ENCODE measurements at regions not wholly inside any gene's neighbourhood (a gene's known extent, or its start where the extent isn't known, plus 50 kb on each side); places are given as distances from the start of the nearest gene placed in this dataset.

DNA sequence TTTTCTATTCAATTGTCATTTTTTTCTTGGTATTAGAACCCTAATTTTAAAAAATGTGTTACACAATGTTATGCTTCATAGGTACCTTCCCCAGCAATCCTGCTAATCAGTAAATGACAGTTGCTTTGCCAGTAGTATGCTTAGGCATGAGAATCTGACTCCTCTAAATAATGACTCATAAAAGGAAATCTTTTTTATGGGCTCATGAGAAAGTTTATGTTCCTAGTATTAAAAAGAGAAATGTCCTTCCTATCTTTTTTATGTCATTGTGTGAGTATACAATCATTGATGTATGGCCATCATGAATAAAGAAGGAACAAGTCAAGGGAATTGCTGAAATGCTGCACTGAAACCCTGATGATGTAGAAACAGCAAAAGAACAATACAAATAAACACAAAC is 1237.7 kb upstream of the PCDH20 start:
- no peak for DNase-seq
- in situ Hi-C loops (cut with MboI; ENCODE audit: low pct_unique_long_range_greater_than_20kb, low sequenced_read_pairs): no loop called here

DNA sequence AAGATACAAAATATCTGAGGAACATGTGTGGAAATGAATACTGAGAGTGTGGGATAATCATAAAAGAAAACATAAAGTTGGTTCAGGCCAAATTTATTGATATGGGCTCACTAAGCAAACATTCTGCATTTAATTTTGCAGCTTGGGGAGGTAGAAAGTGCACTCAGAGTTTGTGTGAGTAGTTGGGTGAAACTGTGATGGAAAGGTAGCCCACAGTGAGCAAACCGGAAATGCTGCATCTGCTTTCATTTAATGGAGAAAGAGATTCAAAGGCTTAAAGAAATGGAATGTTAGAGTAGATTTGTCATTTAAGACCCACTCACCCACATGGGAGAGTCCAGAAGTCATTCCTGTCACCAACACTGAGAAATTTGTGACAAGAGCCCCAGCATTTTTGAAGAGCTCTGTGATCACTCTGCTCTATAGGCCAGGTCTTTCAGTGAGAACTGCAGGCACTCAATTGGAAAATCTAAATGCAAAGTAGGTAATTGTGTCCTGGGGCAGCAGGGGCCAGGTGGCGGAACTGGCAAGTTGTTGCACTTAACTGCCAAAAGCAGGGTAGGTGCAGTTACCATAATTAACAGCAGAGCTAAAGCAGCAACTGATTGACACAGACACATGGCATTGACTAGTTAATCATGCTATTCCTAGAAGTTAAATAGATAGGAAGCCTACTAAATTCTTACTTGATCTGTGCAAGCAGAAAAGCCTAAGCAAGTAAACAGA is 1228.3 kb upstream of the PCDH20 start:
- in situ Hi-C loops (cut with MboI; ENCODE audit: low pct_unique_long_range_greater_than_20kb, low sequenced_read_pairs): no loop called here
- no peak for DNase-seq

DNA sequence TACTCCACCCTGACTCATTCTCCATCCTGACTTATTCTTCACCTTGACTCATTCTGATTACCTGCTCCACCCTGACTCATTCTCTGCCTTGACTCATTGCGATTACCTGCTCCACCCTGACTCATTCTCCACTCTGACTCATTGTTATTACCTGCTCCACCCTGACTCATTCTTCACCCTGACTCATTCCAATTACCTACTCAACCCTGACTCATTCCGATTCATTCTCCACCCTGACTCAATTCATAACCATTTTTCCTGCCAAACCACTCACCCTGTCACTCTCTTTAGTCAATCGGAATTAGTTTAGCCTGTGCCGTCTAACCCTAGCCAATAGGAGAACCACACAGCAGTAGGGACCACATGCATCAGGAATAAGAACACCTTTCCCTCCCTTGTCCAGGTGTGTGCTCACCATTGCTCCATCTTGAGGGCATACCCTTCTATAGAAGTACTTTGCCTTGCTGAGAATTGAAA is 1227.4 kb upstream of the PCDH20 start:
- in situ Hi-C loops (cut with MboI; ENCODE audit: low pct_unique_long_range_greater_than_20kb, low sequenced_read_pairs): no loop called here
- DNase-seq: no peak

DNA sequence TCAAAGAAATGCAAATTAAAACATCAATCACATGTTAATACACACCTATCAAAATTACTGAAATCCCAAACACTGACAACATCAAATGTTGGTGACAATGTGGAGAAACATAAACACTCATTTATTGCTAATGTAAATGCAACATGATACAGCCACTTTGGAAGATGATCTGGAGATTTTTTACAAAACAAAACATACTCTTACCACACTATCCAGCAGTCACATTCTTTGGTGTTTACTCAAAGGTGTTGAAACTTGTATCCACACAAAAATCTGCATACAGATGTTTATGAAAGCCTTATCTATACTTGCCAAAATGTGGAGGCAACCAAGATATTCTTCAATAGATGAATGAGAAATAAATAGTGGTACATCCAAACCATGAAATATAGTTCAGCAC is 1219.5 kb upstream of the PCDH20 start:
- no peak for DNase-seq
- in situ Hi-C loops (cut with MboI; ENCODE audit: low pct_unique_long_range_greater_than_20kb, low sequenced_read_pairs): no loop called here

DNA sequence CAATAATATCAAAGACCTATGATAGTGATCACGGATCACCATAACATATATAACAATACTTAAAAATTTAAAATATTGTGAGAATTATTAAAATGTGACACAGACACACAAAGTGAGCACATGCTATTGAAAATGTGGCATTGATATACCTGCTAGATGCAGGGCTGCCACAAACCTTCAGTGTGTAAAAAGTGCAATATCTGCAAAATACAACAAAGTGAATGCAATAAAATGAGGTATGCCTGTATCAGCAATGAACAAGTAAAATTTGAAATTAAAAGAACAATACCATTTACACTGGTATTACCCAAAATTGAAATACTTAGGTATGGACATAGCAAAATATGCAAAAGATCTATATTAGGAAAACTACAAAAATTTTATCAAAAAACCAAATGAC is 1217.8 kb upstream of the PCDH20 start:
- DNase-seq: no peak
- in situ Hi-C loops (cut with MboI; ENCODE audit: low pct_unique_long_range_greater_than_20kb, low sequenced_read_pairs): no loop called here

DNA sequence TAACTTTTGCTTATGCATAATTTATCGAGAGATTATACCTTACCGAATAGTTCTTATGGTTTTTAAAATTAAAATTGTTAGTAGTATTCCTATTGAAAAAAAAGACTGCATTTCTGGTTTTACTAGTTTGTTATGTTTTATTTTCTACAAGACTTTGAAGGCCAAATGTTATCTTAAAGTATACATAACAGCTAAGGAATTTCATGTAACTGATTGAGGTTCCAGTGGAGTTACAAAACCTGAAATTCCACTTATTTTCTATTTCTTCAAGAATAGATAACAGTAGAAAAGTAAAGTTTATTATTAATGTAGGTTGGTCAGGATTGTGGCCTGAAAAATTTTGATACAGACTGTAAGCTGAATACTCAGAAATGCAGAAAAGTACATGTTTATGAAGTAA is 1216.0 kb upstream of the PCDH20 start:
- in situ Hi-C loops (cut with MboI; ENCODE audit: low pct_unique_long_range_greater_than_20kb, low sequenced_read_pairs): no loop called here

DNA sequence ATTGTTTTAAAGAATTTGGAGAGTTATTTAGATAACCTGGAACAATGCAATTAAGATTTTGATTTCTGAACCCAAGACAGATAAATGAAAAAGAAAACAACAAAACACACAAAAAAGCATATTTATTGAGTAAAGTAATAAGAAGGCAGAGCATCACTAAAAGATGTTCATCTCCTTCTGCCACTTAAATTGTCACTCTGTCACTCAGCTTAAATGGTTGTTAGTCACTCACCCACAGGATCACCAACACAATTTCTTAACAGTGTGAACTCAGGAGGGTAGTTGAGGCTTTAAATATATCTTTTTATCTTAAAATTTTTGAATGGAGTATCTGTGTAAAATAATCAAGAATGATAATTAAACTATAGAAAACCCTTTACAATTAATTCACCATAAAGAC is 1215.5 kb upstream of the PCDH20 start:
- in situ Hi-C loops (cut with MboI; ENCODE audit: low pct_unique_long_range_greater_than_20kb, low sequenced_read_pairs): no loop called here

More for the DNA sequence above, 1216.0 kb upstream of the PCDH20 start:
- no peak for DNase-seq

DNA sequence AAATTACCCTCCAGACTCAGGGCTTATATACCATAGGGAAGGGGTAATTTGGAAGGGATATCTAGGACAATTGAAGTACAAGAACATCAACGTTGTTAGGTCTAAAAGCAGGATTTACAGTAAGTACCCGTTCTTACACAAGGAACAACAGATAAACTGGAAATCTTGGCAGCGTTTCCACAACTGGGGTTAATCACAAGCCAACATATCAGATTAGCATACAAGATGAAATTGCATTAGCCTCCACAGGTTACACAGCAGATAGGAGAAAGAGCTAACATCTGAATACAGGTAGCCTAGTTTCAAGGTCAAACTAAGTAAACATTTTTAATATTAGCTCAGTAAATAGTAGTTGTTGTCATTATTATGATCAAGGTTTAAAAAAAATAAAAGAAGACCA is 1214.0 kb upstream of the PCDH20 start:
- in situ Hi-C loops (cut with MboI; ENCODE audit: low pct_unique_long_range_greater_than_20kb, low sequenced_read_pairs): no loop called here
- no peak for DNase-seq

More for the DNA sequence above, 1215.5 kb upstream of the PCDH20 start:
- no peak for DNase-seq

DNA sequence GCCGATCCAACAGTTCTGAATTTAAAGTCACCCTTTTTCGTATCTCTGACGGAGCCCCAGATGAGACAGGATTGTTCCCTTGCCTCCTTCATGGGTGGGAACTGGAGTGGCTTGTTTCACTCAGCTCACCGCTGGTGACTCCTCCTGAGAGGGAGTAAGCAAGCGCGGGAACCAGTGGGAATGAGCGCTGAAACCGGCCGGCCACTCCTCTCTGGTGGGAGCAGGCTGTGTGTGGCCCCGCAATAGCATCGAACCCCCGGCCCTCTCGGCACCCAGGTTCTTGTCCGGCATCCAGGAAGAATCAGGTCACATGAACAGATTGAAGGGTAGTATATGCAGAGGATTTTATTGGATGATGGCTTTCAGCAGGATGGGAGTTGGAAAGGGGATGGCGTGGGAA is 1211.6 kb upstream of the PCDH20 start:
- in situ Hi-C loops (cut with MboI; ENCODE audit: low pct_unique_long_range_greater_than_20kb, low sequenced_read_pairs): no loop called here
- DNase-seq: no peak

DNA sequence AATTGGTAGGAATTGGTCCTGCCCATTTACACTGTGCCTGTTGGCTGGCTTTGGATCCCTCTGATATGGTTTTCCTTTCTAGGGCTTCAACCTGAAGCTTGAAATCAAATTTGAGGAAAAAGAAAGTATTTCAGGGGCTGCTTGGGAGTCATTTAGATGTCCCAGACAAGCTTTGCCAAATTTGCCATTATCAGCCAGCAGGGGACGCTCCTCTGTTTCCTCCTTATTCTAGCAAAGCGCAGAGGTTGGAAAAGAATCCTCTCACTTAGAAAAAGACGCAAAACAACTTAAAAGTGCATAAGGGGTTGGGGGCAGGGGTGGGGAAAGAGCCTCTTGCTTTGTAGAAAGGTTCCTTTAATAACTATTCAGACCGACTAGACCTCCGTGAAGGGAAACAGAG is 1211.1 kb upstream of the PCDH20 start:
- DNase-seq: peak; percentile 1
- in situ Hi-C loops (cut with MboI; ENCODE audit: low pct_unique_long_range_greater_than_20kb, low sequenced_read_pairs): no loop called here

DNA sequence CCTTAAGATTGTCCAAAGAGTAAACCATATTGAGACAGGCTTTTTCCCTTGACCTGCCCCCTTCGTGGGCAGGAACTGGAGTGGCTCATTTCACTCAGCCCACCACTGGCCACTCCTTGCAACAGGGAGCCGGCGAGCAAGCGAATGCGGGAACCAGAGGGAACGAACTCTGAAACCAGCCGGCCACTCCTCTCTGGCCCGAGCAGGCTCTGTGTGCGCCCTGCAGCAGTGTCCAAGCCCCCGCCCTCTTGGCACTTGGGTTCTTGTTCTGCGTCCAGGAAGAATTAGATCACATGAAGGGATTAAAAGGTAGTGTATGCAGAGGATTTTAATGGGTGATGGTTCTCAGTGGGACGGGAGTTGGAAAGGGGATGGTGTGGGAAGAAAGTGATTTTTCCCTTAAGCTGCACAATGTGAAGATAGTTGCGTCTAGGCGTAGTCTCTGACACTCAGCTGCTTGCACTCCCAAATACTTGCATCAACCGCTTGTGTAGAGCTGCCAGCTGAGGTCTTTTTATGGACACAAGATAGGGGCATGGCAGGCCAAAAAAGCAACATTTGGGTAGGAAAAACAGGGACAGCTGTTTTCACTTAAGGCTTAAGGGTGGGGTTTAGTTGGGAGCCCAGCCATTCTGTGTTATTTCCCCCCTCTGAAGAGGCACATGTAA is 1209.7 kb upstream of the PCDH20 start:
- no peak for DNase-seq
- in situ Hi-C loops (cut with MboI; ENCODE audit: low pct_unique_long_range_greater_than_20kb, low sequenced_read_pairs): no loop called here

DNA sequence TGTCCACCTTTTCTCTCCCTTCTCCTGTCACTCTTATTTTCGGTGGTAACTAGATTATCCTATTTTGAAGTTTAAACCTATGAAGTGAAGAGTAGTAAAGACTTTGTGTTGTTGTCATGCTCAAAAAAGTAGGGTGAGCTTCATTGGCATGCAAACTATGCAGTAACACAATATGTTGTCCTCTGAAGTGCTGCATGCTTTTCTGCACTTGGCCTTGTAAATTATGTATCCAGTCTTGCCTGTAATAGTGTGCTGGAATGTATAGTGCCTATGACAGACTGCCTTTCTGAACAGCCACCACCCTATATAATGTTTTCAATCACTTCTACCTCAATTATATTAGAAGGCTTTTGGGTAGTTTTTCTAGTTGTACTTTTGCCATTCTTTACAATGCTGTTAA is 1198.2 kb upstream of the PCDH20 start:
- in situ Hi-C loops (cut with MboI; ENCODE audit: low pct_unique_long_range_greater_than_20kb, low sequenced_read_pairs): no loop called here
- DNase-seq: no peak

DNA sequence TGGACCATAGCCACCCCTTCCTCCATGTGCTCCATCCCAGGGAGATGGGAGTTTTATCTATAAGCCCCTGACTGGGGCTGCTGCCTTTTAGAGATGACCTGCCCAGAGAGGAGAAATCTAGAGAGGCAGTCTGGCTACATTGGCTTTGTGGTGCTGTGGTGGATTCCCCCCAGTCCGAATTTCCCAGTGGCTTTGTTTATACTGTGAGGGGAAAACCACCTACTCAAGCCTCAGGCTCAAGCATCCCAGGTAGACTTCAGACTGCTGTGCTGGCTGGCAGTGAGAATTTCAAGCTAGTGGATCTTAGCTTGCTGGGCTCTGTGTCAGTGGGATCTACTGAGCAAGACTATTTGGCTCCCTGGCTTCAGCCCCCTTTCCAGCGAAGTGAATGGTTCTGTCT is 1195.7 kb upstream of the PCDH20 start:
- in situ Hi-C loops (cut with MboI; ENCODE audit: low pct_unique_long_range_greater_than_20kb, low sequenced_read_pairs): no loop called here
- DNase-seq: no peak

DNA sequence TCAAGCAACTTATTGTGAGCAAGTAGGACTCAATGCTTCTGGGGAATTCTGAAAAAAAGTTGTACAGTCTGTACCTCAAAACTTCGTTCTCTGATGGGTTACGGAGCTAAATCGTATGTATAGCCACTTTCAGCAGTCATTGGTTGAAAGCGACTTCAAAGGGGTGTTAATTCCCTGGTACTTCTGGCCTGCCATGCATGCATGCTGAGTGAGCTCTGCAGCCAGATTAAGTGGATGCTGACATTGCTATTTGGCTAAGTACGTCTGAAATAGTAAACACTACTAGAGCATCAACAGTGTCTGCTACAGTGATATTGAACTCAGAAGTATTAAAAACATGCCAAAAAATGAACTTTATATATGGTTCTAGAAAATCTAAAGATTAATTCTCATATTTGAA is 1183.1 kb upstream of the PCDH20 start:
- in situ Hi-C loops (cut with MboI; ENCODE audit: low pct_unique_long_range_greater_than_20kb, low sequenced_read_pairs): no loop called here
- no peak for DNase-seq

DNA sequence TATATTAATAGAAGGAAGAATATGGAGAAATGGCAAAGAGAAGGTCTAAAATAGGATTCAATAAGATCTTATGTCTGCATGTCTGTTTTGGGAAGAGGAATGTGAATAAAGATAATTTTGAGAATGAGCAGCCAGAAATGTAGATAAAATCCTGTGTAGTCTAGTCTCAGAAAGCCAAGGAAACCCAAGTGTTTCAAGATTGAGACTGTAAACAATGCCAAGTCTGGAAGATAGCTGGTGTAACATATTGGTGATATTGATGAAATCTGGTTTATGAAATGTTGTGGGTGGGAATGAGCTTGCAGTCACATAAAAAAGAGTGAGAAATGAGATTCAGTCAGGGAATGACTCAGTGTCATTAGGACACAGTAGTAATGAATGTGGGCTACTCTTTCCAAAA is 1180.3 kb upstream of the PCDH20 start:
- in situ Hi-C loops (cut with MboI; ENCODE audit: low pct_unique_long_range_greater_than_20kb, low sequenced_read_pairs): no loop called here
- no peak for DNase-seq

DNA sequence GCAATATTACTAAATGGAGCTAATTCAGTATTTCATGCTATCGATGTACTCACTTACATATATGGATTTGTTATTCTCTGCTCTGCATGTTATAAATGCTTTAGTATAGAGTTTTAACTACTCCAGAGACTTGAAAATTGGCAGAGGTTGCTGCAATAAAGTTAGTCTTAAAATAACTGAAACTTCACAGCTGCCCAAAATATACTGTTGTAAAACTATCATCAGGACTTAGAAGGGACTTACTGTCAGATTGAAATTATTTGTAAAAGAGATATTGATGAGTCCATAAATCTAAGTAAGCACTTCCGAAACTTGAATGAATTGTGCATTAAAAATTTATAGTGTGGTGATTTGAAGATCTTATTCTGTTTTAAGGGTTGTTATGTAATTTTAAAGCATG is 1178.2 kb upstream of the PCDH20 start:
- in situ Hi-C loops (cut with MboI; ENCODE audit: low pct_unique_long_range_greater_than_20kb, low sequenced_read_pairs): no loop called here
- no peak for DNase-seq

DNA sequence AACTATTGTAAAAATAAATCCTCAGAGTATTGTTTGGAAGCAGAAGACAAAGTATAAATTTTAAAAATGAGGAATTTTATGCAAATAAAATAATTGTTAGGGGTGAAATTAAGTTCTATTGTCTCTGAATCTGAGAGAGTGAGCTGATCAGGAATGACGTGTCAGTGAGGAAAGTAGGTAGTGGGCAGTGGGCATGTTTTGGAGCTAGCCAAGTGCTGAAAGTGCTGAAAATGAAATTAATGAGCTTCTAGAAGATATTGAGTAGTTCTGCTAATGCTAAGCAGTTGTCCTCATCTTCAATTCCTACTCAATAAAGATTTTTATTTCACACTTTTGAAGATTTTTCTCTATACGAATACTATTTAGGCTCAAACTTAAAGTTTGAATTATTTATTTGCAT is 1167.8 kb upstream of the PCDH20 start:
- in situ Hi-C loops (cut with MboI; ENCODE audit: low pct_unique_long_range_greater_than_20kb, low sequenced_read_pairs): no loop called here
- DNase-seq: no peak

DNA sequence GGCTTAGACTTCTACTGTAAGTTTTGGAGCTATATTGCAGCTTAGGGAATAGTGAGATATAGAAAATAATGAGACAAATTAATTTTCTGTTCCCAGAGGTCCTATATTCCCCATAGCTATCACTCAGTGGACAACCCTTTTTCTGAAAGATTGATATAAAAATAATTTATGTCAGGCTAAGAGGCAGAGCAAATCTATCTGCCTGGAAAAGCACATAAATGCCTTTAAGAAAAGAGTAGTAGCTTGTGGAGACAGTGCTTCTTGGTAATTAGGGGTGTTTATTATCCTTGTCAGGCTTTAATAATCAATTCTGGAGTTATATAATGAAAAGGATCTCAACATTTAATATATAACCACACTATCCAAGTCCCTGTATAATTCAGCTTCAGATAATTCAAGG is 1162.8 kb upstream of the PCDH20 start:
- no peak for DNase-seq
- in situ Hi-C loops (cut with MboI; ENCODE audit: low pct_unique_long_range_greater_than_20kb, low sequenced_read_pairs): no loop called here

DNA sequence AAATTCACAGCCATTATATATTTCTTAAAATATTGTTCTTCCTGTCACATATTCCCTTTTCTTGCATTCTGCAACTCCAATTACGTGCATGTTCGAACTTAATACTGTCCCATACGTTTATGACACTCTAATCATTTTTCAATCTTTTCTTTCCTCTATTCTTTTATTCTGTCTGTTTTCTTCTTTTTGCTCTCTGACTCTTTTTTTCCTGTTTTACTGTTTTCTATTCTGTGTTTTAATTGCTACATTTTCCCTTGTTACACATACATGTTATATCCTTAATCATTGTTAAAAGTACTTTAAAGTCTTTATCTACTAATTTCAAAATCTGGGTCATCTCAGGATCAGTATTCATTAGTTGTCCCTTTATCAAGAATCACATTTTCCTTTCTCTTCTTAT is 1149.1 kb upstream of the PCDH20 start:
- in situ Hi-C loops (cut with MboI; ENCODE audit: low pct_unique_long_range_greater_than_20kb, low sequenced_read_pairs): no loop called here
- no peak for DNase-seq

DNA sequence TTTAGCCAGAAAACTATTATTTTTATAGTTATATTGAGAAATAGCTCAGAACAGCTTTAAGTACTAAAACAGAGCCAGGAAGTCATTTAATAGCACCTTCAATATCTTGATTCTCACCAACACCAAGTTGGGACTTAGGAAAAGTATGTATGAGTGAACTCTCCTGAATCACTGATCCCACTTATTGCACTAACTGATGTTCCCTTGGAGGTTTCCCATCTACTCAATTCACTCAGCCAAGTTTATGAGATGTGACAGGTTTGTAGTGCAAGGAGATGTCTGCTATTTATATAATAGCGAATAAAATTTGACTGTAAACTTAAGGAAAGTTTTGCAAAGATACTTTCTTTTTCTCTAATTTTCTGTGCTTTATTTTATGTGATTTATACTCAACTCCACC is 1147.6 kb upstream of the PCDH20 start:
- no peak for DNase-seq
- in situ Hi-C loops (cut with MboI; ENCODE audit: low pct_unique_long_range_greater_than_20kb, low sequenced_read_pairs): no loop called here

DNA sequence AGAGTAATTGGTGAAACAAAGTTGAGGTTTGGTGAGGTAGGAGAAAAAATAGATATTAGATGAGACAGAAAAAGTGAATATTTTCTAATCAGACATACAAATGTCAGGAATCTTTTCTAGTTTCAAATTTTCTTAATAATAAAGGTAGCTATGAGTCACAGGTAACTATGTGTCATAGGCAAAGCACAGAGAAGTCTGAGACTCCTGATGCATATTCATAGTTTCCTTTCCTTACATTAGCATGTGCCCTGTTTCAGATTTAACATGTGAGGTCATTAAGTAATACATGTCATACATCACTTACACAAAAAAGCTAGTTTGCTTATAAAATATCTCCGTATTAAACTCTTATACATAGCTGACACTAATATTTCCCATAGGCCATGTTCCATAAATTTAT is 1141.3 kb upstream of the PCDH20 start:
- DNase-seq: no peak
- in situ Hi-C loops (cut with MboI; ENCODE audit: low pct_unique_long_range_greater_than_20kb, low sequenced_read_pairs): no loop called here

Data from KBM-7 (cell line).